IPS-NIHi7 (cell line): ENCODE measurements at regions not wholly inside any gene's neighbourhood (a gene's known extent, or its start where the extent isn't known, plus 50 kb on each side); places are given as distances from the start of the nearest gene placed in this dataset.

Source experiments
- DNase-seq: peaks from one replicate; pipeline ENCODE4 v3.0.0; 2012; ENCODE audit warnings: mixed read lengths; ENCODE audit errors: extremely low spot score

DNA sequence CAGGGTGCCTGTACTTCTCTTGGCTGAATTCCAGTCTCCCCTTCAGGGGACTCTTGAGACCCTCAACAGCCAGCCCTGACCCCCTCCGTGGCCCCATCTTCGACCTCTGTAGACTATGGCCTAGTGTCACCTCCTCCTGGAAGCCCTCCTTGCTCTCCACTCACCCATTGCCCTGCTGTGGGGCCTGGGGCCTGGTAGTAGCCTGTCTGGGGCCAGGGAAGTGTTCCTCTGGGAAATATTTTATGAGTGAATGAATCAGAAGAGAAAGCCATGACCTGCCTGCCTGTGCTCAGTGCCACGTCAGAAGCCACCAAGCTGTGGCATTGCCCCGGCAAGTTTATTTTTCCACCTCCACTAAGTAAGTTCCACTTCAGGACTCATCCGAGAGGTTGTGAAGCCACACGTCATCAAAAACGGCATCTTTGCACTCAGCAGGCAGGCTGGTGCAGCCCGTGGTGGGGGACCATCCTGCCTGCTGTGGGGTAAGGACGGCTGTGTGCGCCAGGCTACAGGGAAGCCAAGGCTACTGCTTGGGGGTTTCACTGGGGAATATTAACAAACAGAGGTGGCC, 59.6 kb upstream of the PPARA start:
- DNase-seq, result no peak

- DNase-seq, result no peak
Measured at GRCh38 chr22:46091277-46091977, 58.9 kb upstream of the PPARA start.

DNA sequence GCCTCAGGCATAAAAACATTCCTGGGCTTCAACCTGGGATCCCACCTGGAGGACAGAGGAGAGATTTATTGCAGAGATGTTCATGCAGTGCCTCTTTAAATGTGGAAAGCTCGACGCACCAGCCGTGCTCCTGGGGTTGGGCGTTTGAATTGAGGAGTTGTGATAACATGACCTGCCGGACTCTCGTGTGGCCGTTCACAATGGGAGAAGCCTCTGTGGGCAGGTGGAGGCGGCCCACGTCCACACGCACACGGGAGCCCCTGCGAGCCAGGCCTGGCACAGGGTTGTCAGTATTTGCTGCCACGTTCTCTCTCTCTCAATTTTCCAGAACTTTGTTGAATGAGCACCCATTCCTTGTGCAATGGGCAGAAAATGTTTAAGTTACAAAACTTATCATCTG, 58.3 kb upstream of the PPARA start:
- no peak for DNase-seq

GRCh38 chr22:46092670-46093410, 57.5 kb upstream of the PPARA start:
- no peak for DNase-seq

DNA sequence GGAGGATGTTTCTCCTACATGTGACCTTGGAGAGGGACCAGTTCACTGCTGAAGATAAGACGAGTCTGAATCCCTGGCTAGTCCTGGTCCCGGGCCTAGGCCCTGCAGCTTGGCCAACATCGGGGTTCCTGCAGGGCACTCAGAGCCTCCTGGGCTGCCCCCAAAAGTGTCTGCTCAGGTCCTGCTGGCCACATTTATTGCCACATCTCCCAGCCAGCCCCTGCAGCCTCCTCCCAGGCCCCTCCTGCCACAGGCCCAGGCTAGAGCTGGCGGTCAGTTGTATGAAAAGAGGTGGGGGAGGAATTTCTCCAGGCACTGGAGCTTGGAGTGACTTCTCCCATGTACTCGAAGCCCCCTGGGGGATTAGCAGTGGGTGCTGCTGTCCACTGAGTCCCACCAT, 56.5 kb upstream of the PPARA start:
- DNase-seq, result no peak

GRCh38 chr22:46094676-46095075, 55.6 kb upstream of the PPARA start:
- DNase-seq, result no peak

- DNase-seq, result no peak
Measured at GRCh38 chr22:46096051-46096450, 54.3 kb upstream of the PPARA start.

DNA sequence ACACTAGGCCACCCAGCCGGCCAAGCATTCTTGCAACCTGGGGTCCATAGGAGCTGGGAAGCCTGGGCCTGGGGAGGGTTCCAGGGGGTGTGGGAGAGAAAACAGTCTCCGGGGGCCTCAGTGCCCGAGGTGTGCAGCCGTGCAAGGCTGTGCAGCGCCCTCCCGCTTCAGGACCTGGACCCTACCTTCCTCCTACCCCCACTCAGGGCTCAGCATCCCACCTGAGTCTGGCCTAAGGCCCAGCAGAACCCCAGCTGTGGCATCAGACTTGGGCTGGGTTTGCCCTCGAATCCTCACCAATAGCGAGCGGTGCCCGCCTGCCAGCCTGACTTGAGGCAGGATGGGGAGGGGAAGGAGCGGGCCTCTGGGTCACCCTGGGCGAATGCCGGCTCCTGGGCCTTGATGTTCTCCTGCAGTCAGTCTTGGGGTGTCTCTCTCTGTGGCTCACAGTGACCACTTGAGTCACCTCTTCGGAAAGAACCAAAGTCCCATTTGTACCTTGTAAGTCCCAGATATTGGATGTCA, 53.6 kb upstream of the PPARA start:
- no peak for DNase-seq

- DNase-seq, result no peak
Measured at GRCh38 chr22:46097268-46097900, 52.9 kb upstream of the PPARA start.

- DNase-seq, result no peak
Measured at GRCh38 chr22:46098525-46099475, 51.5 kb upstream of the PPARA start.

- no peak for DNase-seq
Measured at GRCh38 chr22:46099740-46100139, 50.6 kb upstream of the PPARA start.

DNA sequence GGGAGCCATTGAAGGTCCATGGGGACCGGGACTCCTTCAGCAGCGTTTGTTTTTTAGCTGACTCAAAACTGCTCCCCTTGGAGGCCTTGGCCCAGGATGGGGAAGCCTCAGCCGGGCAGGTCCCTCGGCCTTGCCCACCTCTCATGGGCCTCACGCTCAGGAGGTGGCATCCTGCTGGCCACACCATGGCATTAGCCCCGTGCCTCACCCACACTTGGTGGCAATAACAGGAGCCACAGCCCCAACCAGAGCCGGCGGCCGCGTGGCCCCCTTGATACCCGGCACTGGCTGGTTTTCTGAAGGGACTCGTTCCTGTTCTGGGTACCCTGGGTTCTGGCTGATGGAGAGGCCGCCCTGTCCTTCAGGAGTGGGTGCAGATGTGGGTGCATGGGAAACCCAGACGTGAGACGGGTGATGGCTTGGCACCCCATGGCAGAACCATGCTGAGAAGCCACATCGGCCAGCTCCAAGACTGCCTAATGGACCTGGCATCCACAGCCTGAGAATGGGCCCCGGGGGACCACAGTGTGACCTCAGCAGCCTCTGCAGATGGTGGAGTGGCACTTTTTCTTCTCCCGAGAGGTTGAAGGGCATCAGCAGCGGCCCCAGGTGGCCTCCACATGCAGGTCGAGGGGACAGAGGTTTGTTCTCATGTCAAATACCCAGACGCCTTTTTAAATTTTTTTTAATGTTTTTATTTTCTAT, 49.8 kb upstream of the PPARA start:
- no peak for DNase-seq
